ENCODE measurements at regions not wholly inside any gene's neighbourhood (a gene's known extent, or its start where the extent isn't known, plus 50 kb on each side); places are given as distances from the start of the nearest gene placed in this dataset.

DNA sequence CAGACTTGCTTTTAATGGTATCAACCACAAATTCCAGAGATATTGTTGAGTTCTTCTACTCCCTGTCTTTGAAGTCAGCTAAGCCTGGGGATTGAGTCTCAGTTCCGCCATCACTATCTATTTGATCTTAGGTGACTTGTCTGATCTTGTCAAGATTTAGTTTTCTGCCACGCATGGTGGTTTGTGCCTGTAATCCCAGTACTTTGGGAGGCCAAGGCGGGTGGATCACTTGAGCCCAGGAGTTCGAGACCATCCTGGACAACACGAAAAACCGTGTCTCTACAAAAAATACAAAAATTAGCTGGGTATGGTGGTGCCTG is 376.9 kb downstream of the FGF9 start:
- H3K27me3 Mint-ChIP-seq (ENCODE audit: low read depth): peaks cover 8% of the 10 kb centered on the region; the same call in 1 of the 2 replicates
- Histone ChIP-seq H3K4me1 (ENCODE audit: insufficient read depth, low read length) (peaks cover 2% of the 10 kb centered on the region), H4K91ac (ENCODE audit: insufficient read length, low read depth, low read length) (no peak overlapping the region), H3K18ac (ENCODE audit: insufficient read length, low read depth, low read length) (no peak overlapping the region), H3T11ph (ENCODE audit: low read length) (no peak overlapping the region), H3K79me1 (ENCODE audit: insufficient read depth, low read depth, low read length, poor library complexity, severe bottlenecking) (no peaks in the 10 kb centered on the region), H4K20me1 (ENCODE audit: control insufficient read depth, insufficient read depth, insufficient read length) (no peaks in the 10 kb centered on the region), H3K27ac (ENCODE audit: insufficient read length, low read depth, low read length) (no peak overlapping the region), H2AFZ (ENCODE audit: low read length) (no peak overlapping the region), H3K56ac (ENCODE audit: insufficient read length, low read depth, low read length) (no peak overlapping the region), H2AK5ac (ENCODE audit: insufficient read length, low read length) (no peak overlapping the region), H3K27me3 (ENCODE audit: insufficient read depth, low read length) (no peaks in the 10 kb centered on the region), H3K9me3 (ENCODE audit: control insufficient read depth, low read depth, low read length) (no peaks in the 10 kb centered on the region), H2BK120ac (ENCODE audit: low read depth, low read length, poor library complexity, severe bottlenecking) (no peak overlapping the region), H3K14ac (ENCODE audit: insufficient read depth, low read length) (no peak overlapping the region), H3K79me2 (ENCODE audit: insufficient read depth, low read length) (peaks cover 2% of the 10 kb centered on the region; the same call in 1 of the 2 replicates), H2BK12ac (ENCODE audit: insufficient read length, low read depth, low read length) (no peak overlapping the region), H4K8ac (replicated peaks; ENCODE audit: insufficient read length, low read depth, low read length) (no peak overlapping the region), H3K4ac (ENCODE audit: low read depth, low read length) (no peak overlapping the region), H4K5ac (ENCODE audit: insufficient read length, low read depth, low read length) (no peak overlapping the region), H3K9ac (ENCODE audit: extremely low read depth, insufficient read length, low read length) (no peak overlapping the region), H3K4me2 (ENCODE audit: insufficient read depth, insufficient read length, low read length) (no peak overlapping the region), H2BK5ac (ENCODE audit: insufficient read length, low read length) (no peak overlapping the region), H2BK15ac (ENCODE audit: low read depth, low read length) (no peak overlapping the region), H2BK20ac (ENCODE audit: low read depth, low read length, poor library complexity, severe bottlenecking) (no peak overlapping the region), H3K23me2 (ENCODE audit: insufficient read length, low read depth, low read length, poor library complexity, severe bottlenecking) (no peaks in the 10 kb centered on the region), H3K23ac (ENCODE audit: insufficient read length, low read depth, low read length) (no peak overlapping the region)
- DNase-seq: no peak
- WGBS (ENCODE audit: extremely low coverage, insufficient read length, low lambda C conversion rate): no CpG with 5 or more reads among the region's 6 CpGs
- peaks cover 0 to 2% of the 10 kb centered on the region in 2 experiments; a peak in 2 of 5 replicates for H3K9me3 Mint-ChIP-seq
- H3K27ac Mint-ChIP-seq: no peak overlapping the region
- no peak overlapping the region for H3K4me3 Mint-ChIP-seq
- TF ChIP-seq, protein P1, sequence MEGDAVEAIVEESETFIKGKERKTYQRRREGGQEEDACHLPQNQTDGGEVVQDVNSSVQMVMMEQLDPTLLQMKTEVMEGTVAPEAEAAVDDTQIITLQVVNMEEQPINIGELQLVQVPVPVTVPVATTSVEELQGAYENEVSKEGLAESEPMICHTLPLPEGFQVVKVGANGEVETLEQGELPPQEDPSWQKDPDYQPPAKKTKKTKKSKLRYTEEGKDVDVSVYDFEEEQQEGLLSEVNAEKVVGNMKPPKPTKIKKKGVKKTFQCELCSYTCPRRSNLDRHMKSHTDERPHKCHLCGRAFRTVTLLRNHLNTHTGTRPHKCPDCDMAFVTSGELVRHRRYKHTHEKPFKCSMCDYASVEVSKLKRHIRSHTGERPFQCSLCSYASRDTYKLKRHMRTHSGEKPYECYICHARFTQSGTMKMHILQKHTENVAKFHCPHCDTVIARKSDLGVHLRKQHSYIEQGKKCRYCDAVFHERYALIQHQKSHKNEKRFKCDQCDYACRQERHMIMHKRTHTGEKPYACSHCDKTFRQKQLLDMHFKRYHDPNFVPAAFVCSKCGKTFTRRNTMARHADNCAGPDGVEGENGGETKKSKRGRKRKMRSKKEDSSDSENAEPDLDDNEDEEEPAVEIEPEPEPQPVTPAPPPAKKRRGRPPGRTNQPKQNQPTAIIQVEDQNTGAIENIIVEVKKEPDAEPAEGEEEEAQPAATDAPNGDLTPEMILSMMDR (conservative IDR thresholded peaks at IDR 0.05): no peak
- no peaks in the 10 kb centered on the region for H3K36me3 Mint-ChIP-seq (ENCODE audit: insufficient read depth in 1 of 3, low read depth in 3 of 3)
- H3K4me1 Mint-ChIP-seq: peaks cover 4% of the 10 kb centered on the region in 2 experiments
